Activated CD4-positive, alpha-beta T cell treated with anti-CD3 and anti-CD28 coated beads for 36 hours (primary cell): ENCODE measurements at regions not wholly inside any gene's neighbourhood (a gene's known extent, or its start where the extent isn't known, plus 50 kb on each side); places are given as distances from the start of the nearest gene placed in this dataset.
"Not testable (repeated sequence)": the region's sequence is repeated elsewhere in the genome, so short reads cannot be mapped to it uniquely, and the experiment has no call there.

Experiments used
- ATAC-seq: fragments of 200-7000 bp; cut with Tn5 transposase; one replicate; pipeline ENCODE4 v1.10.0; 2021; ENCODE audit warnings: mild to moderate bottlenecking, moderate library complexity
- CTCF ChIA-PET: fragments of 350-600 bp; sonication (Branson Sonifier 250); formaldehyde crosslinking; loops from one replicate; lab custom pipeline; 2021; ENCODE audit warnings: antibody characterized with exemption; lab: Charles Lee
- POLR2A ChIA-PET: fragments of 350-600 bp; sonication (Branson Sonifier 250); formaldehyde crosslinking; loops from one replicate; lab custom pipeline; 2021; ENCODE audit warnings: antibody characterized with exemption, inconsistent platforms; lab: Charles Lee
- DNase-seq: peaks from one replicate; pipeline ENCODE4 v3.0.0-alpha.2; 2020
- H3K27ac Mint-ChIP-seq: one replicate; pipeline ENCODE4 v1.8.0; 2021; ENCODE audit warnings: mixed read lengths
- H3K27me3 Mint-ChIP-seq: one replicate; pipeline ENCODE4 v1.8.0; 2021; ENCODE audit warnings: mixed read lengths
- H3K36me3 Mint-ChIP-seq: one replicate; pipeline ENCODE4 v1.8.0; 2021; ENCODE audit warnings: low read depth, mixed read lengths
- H3K4me1 Mint-ChIP-seq: one replicate; pipeline ENCODE4 v1.8.0; 2021; ENCODE audit warnings: mixed read lengths
- H3K4me3 Mint-ChIP-seq: one replicate; pipeline ENCODE4 v1.8.0; 2021; ENCODE audit warnings: mild to moderate bottlenecking, moderate library complexity, mixed read lengths
- H3K9me3 Mint-ChIP-seq: one replicate; pipeline ENCODE4 v1.8.0; 2021; ENCODE audit warnings: low read depth, mixed read lengths
- intact Hi-C, 2 experiments: fragments of 100-400 bp; cut with DNase I in 1 of 2; cut with micrococcal nuclease in 1 of 2; formaldehyde crosslinking; loops; one replicate each; pipeline versions ENCODE4 v1.14.2 to v1.15.1; 2022 to 2024; cut with DNase I, micrococcal nuclease

DNA sequence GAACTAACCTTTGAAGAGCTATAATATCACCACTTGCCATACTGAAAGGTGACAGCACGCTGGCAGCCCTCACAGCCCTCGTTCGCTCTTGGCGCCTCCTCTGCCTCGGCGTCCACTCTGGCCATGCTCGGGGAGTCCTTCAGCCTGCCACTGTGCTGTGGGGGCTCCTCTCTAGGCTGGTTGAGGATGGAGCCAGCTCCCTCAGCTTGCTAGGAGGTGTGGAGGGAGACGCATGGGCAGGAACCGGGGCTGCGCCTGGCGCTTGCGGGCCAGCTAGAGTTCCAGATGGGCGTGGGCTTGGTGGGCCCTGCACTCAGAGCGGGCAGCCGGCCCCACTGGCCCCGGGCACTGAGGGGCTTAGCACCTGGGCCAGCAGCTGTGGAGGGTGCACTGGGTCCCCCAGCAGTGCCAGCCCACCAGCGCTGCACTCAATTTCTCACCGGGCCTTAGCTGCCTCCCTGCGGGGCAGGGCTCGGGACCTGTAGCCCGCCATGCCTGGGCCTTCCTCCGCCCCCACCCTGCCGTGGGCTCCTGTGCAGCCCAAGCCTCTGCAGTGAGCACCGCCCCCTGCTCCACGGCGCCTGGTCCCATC, 329.7 kb downstream of the LMBRD1 start:
- Mint-ChIP-seq H3K4me3 (no peak overlapping the region), H3K4me1 (no peaks in the 10 kb centered on the region), H3K36me3 (no peaks in the 10 kb centered on the region), H3K27me3 (no peaks in the 10 kb centered on the region), H3K27ac (no peak overlapping the region), H3K9me3 (no peaks in the 10 kb centered on the region)
- intact Hi-C loops: no loop called here
- DNase-seq: no peak
- ChIA-PET POLR2A (interaction anchor here (0.7 kb wide), 1 partner anchor 17 kb away, joined by 3 read pairs; no protein-coding TSS in a partner anchor), CTCF (no interaction called here)
- ATAC-seq: no peak

DNA sequence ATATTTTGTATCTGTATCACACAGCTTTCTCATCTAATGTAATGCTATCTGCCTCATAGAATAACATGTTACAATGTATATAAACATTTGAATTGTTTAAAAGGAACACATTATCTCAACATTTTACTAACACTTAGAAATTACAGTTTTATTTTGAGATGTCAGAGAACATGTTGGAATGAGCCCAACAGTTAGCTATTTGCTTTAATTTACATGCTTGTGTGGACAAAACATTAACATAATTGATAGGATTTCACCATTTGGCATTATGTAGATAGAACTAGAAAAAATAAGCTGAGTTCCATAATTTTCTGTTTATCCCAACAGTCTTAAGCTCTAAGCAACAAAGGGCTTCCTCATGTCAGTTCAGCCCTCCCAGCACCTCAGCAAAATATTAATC, 330.9 kb downstream of the LMBRD1 start:
- CTCF ChIA-PET: no interaction called here
- DNase-seq: no peak
- Mint-ChIP-seq H3K27ac (no peak overlapping the region), H3K9me3 (no peaks in the 10 kb centered on the region), H3K4me3 (no peak overlapping the region), H3K36me3 (no peaks in the 10 kb centered on the region), H3K4me1 (no peaks in the 10 kb centered on the region), H3K27me3 (no peaks in the 10 kb centered on the region)
- ATAC-seq: no peak
- POLR2A ChIA-PET: no interaction called here
- intact Hi-C loops: no loop called here

DNA sequence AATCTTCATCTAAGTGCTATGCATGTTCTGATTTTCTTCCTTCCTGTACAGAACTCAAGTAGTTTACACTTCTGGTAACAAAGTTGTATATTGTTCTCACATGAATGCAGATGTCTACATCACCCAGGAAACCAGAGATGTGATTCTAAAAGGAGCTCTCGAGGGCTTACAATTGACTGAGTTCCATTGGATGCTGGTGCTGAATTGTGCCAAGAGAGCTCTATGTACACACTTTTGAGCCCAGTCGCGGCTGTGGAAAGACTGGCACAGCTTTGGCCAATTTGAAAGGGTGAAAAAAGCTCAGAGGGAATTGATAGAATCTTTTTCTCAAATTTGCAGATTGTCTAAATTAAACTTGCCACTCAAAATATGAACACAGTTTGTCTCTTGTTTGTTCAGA, 340.7 kb downstream of the LMBRD1 start:
- Mint-ChIP-seq H3K4me1 (no peaks in the 10 kb centered on the region), H3K27ac (no peak overlapping the region), H3K27me3 (no peaks in the 10 kb centered on the region), H3K9me3 (peaks cover 7% of the 10 kb centered on the region), H3K4me3 (no peak overlapping the region), H3K36me3 (no peaks in the 10 kb centered on the region)
- ATAC-seq: no peak
- intact Hi-C loops: no loop called here
- no peak for DNase-seq
- ChIA-PET POLR2A (no interaction called here), CTCF (interaction anchor here (0.7 kb wide), 1 partner anchor 392 kb away, joined by 4 read pairs; no protein-coding TSS in a partner anchor)

DNA sequence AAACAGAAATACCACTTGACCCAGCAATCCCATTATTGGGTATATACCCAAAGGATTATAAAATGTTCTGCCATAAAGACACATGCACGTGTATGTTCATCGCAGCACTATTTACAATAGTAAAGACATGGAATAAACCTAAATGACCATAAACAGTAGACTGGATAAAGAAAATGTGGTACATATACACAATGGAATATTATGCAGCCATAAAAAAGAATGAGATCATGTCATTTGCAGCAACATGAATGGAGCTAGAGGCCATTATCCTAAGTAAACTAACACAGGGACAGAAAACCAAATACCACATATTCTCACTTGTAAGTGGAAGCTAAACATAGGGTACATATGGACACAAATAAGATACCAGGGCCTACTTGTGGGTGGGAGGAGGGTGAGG, 342.2 kb downstream of the LMBRD1 start:
- POLR2A ChIA-PET, H3K27me3 Mint-ChIP-seq, H3K9me3 Mint-ChIP-seq, H3K4me3 Mint-ChIP-seq, H3K36me3 Mint-ChIP-seq, intact Hi-C loops, H3K27ac Mint-ChIP-seq, CTCF ChIA-PET, H3K4me1 Mint-ChIP-seq, DNase-seq, ATAC-seq: not testable (repeated sequence)

DNA sequence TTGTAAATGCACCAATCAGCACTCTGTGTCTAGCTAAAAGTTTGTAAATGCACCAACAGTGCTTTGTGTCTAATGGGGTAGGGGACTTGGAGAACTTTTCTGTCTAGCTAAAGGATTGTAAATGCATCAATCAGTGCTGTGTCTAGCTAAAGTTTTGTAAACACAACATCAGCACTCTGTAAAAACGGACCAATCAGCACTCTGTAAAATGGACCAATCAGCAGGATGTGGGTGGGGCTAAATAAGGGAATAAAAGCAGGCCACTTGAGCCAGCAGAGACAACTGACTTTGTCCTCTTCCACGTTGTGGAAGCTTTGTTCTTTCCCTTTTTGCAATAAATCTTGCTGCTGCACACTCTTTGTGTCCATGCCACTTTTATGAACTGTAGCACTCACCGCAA, 346.3 kb downstream of the LMBRD1 start:
- POLR2A ChIA-PET: interaction anchor here (0.6 kb wide), 1 partner anchor 17 kb away, joined by 3 read pairs; no protein-coding TSS in a partner anchor
- H3K27me3 Mint-ChIP-seq, intact Hi-C loops, ATAC-seq, CTCF ChIA-PET, H3K27ac Mint-ChIP-seq, H3K36me3 Mint-ChIP-seq, H3K4me1 Mint-ChIP-seq, H3K4me3 Mint-ChIP-seq, DNase-seq: not testable (repeated sequence)
- peaks cover 12% of the 10 kb centered on the region for H3K9me3 Mint-ChIP-seq

DNA sequence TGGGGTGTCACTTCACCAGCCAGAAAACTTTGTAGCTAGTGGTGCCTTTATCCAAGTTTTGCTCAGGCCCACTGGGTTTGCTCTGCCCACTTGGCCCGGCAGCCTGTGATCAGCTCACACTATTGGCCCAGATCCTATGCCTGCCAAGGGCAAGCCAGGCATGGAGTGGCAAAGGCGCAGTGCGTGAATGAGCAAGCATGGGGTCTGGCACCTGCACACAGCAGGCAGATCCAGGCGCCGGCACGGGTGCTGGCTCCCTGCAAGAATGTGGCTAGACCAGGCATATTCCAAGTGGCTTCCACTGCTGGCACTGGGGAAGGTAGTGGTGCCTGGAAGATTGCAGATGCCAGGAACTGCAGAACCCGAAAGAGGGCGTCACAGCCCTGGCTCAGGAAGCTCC, 346.9 kb downstream of the LMBRD1 start:
- no peak overlapping the region for H3K4me3 Mint-ChIP-seq
- no peaks in the 10 kb centered on the region for H3K4me1 Mint-ChIP-seq
- intact Hi-C loops: no loop called here

More for the DNA sequence above, 346.9 kb downstream of the LMBRD1 start:
- ATAC-seq: no peak
- DNase-seq: no peak
- no peak overlapping the region for H3K27ac Mint-ChIP-seq
- ChIA-PET CTCF (no interaction called here), POLR2A (interaction anchor here (0.6 kb wide), 1 partner anchor 18 kb away, joined by 3 read pairs; no protein-coding TSS in a partner anchor)
- H3K27me3 Mint-ChIP-seq: no peaks in the 10 kb centered on the region
- H3K36me3 Mint-ChIP-seq: no peaks in the 10 kb centered on the region
- peaks cover 11% of the 10 kb centered on the region for H3K9me3 Mint-ChIP-seq
